GM06990 (cell line): ENCODE measurements at regions not wholly inside any gene's neighbourhood (a gene's known extent, or its start where the extent isn't known, plus 50 kb on each side); places are given as distances from the start of the nearest gene placed in this dataset.
A peak's percentile ranks its signal among the peaks of the same experiment; 100 is the strongest.

Experiments used
- DNase-seq: peaks from one replicate; pipeline ENCODE4 v3.0.0-alpha.2; 2011; ENCODE audit not compliant: insufficient read length; ENCODE audit errors: extremely low read depth
- H3K27me3 ChIP-seq: replicated peaks from 2 replicates; pipeline ENCODE4 v1.6.0; 2011; ENCODE audit warnings: low read length; ENCODE audit not compliant: control insufficient read depth, insufficient read depth
- H3K36me3 ChIP-seq: 2 replicates; pipeline ENCODE4 v1.5.1; 2011; ENCODE audit warnings: low read length; ENCODE audit not compliant: control insufficient read depth, insufficient read depth
- H3K4me3 ChIP-seq: replicated peaks from 2 replicates; pipeline ENCODE4 v1.5.1; 2011; ENCODE audit warnings: low read depth, mild to moderate bottlenecking, control low read depth, low read length
- TF ChIP-seq, protein P1 (sequence below): IDR thresholded peaks from 2 replicates; pipeline ENCODE4 v1.5.1; 2011; ENCODE audit warnings: low read length, control low read depth, mild to moderate bottlenecking, inconsistent platforms; ENCODE audit not compliant: insufficient read depth, poor library complexity, severe bottlenecking

- no peak overlapping the region for H3K4me3 ChIP-seq
- DNase-seq: no peak
- TF ChIP-seq, protein P1, sequence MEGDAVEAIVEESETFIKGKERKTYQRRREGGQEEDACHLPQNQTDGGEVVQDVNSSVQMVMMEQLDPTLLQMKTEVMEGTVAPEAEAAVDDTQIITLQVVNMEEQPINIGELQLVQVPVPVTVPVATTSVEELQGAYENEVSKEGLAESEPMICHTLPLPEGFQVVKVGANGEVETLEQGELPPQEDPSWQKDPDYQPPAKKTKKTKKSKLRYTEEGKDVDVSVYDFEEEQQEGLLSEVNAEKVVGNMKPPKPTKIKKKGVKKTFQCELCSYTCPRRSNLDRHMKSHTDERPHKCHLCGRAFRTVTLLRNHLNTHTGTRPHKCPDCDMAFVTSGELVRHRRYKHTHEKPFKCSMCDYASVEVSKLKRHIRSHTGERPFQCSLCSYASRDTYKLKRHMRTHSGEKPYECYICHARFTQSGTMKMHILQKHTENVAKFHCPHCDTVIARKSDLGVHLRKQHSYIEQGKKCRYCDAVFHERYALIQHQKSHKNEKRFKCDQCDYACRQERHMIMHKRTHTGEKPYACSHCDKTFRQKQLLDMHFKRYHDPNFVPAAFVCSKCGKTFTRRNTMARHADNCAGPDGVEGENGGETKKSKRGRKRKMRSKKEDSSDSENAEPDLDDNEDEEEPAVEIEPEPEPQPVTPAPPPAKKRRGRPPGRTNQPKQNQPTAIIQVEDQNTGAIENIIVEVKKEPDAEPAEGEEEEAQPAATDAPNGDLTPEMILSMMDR: no peak
- no peaks in the 10 kb centered on the region for H3K27me3 ChIP-seq
- H3K36me3 ChIP-seq: no peaks in the 10 kb centered on the region
These were observed 80.4 kb upstream of the CALN1 start for GRCh38 chr7:72492461-72493065.

GRCh38 chr7:72490301-72490700 is 78.2 kb upstream of the CALN1 start:
- no peaks in the 10 kb centered on the region for H3K36me3 ChIP-seq
- H3K4me3 ChIP-seq: no peak overlapping the region
- H3K27me3 ChIP-seq: no peaks in the 10 kb centered on the region
- no peak for DNase-seq
- TF ChIP-seq, protein P1: no peak

- DNase-seq: no peak
- H3K4me3 ChIP-seq: no peak overlapping the region
- TF ChIP-seq, protein P1: no peak
- no peaks in the 10 kb centered on the region for H3K36me3 ChIP-seq
- no peaks in the 10 kb centered on the region for H3K27me3 ChIP-seq
These were observed 69.8 kb upstream of the CALN1 start for GRCh38 chr7:72481934-72482333.

- Histone ChIP-seq H3K27me3 (no peaks in the 10 kb centered on the region), H3K36me3 (no peaks in the 10 kb centered on the region), H3K4me3 (no peak overlapping the region)
- TF ChIP-seq, protein P1: peak; percentile 3
- DNase-seq: no peak
These were observed 64.6 kb upstream of the CALN1 start for GRCh38 chr7:72476608-72477305.

- Histone ChIP-seq H3K36me3 (no peaks in the 10 kb centered on the region), H3K27me3 (no peaks in the 10 kb centered on the region; the same call in 1 of the 2 replicates), H3K4me3 (no peak overlapping the region)
- TF ChIP-seq, protein P1: no peak
- no peak for DNase-seq
These were observed 55.1 kb upstream of the CALN1 start for GRCh38 chr7:72467237-72467636.

- no peaks in the 10 kb centered on the region; the same call in 1 of the 2 replicates for H3K27me3 ChIP-seq
- TF ChIP-seq, protein P1: no peak
- H3K4me3 ChIP-seq: no peak overlapping the region
- no peak for DNase-seq
- H3K36me3 ChIP-seq: no peaks in the 10 kb centered on the region
These were observed 54.7 kb upstream of the CALN1 start for GRCh38 chr7:72466797-72467196.
